Activated T-cell treated with anti-CD3 and anti-CD28 coated beads for 4 hours (primary cell): ENCODE measurements at regions not wholly inside any gene's neighbourhood (a gene's known extent, or its start where the extent isn't known, plus 50 kb on each side); places are given as distances from the start of the nearest gene placed in this dataset.

Experiments
- DNase-seq: peaks from one replicate; pipeline ENCODE4 v3.0.0-alpha.2; 2020

- no peak for DNase-seq
Observed at GRCh38 chr5:164651546-164652275, 1146.3 kb downstream of the MAT2B start.

GRCh38 chr5:164652276-164652660 lies 1146.8 kb downstream of the MAT2B start:
- DNase-seq, result no peak

GRCh38 chr5:164663198-164663989 lies 1158.0 kb downstream of the MAT2B start:
- no peak for DNase-seq

- DNase-seq, result no peak
Observed at GRCh38 chr5:164671640-164672039, 1166.2 kb downstream of the MAT2B start.

GRCh38 chr5:164672205-164672604 lies 1166.8 kb downstream of the MAT2B start:
- no peak for DNase-seq

GRCh38 chr5:164672931-164673694 lies 1167.7 kb downstream of the MAT2B start:
- DNase-seq, result no peak

- DNase-seq, result no peak
Observed at GRCh38 chr5:164679461-164679860, 1174.0 kb downstream of the MAT2B start.

- DNase-seq, result no peak
Observed at GRCh38 chr5:164680216-164680615, 1174.8 kb downstream of the MAT2B start.

GRCh38 chr5:164680812-164681520 lies 1175.5 kb downstream of the MAT2B start:
- no peak for DNase-seq

- no peak for DNase-seq
Observed at GRCh38 chr5:164687391-164687790, 1182.0 kb downstream of the MAT2B start.

GRCh38 chr5:164688437-164688836 lies 1183.0 kb downstream of the MAT2B start:
- DNase-seq, result no peak

- DNase-seq, result no peak
Observed at GRCh38 chr5:164708831-164709230, 1203.4 kb downstream of the MAT2B start.

- no peak for DNase-seq
Observed at GRCh38 chr5:164713682-164714081, 1208.3 kb downstream of the MAT2B start.

- DNase-seq, result no peak
Observed at GRCh38 chr5:164721116-164721515, 1215.7 kb downstream of the MAT2B start.

GRCh38 chr5:164721656-164722055 lies 1216.2 kb downstream of the MAT2B start:
- DNase-seq, result no peak

GRCh38 chr5:164722702-164723101 lies 1217.3 kb downstream of the MAT2B start:
- DNase-seq, result no peak

- DNase-seq, result no peak
Observed at GRCh38 chr5:164727012-164727411, 1221.6 kb downstream of the MAT2B start.

- no peak for DNase-seq
Observed at GRCh38 chr5:164728733-164729132, 1223.3 kb downstream of the MAT2B start.

GRCh38 chr5:164735334-164735733 lies 1229.9 kb downstream of the MAT2B start:
- DNase-seq, result no peak

- no peak for DNase-seq
Observed at GRCh38 chr5:164741376-164741775, 1236.0 kb downstream of the MAT2B start.

GRCh38 chr5:164742025-164742424 lies 1236.6 kb downstream of the MAT2B start:
- no peak for DNase-seq

- no peak for DNase-seq
Observed at GRCh38 chr5:164746723-164747122, 1241.3 kb downstream of the MAT2B start.

- no peak for DNase-seq
Observed at GRCh38 chr5:164747371-164747770, 1242.0 kb downstream of the MAT2B start.
